Osteoblast (primary cell): ENCODE measurements at regions not wholly inside any gene's neighbourhood (a gene's known extent, or its start where the extent isn't known, plus 50 kb on each side); places are given as distances from the start of the nearest gene placed in this dataset.
"Not testable (repeated sequence)": the region's sequence is repeated elsewhere in the genome, so short reads cannot be mapped to it uniquely, and the experiment has no call there.

Source experiments
- DNase-seq: peaks from one replicate; pipeline ENCODE4 v3.0.0; 2011; ENCODE audit warnings: low spot score, mixed read lengths; ENCODE audit not compliant: insufficient read length; ENCODE audit errors: missing footprints
- H2AFZ ChIP-seq: 2 replicates; pipeline ENCODE4 v1.6.0; 2011; ENCODE audit warnings: mild to moderate bottlenecking, low read length
- H3K27ac ChIP-seq: 2 replicates; pipeline ENCODE4 v1.5.1; 2011; ENCODE audit warnings: mild to moderate bottlenecking, low read depth, low read length, moderate library complexity
- H3K27me3 ChIP-seq: 2 replicates; pipeline ENCODE4 v1.6.0; 2012; ENCODE audit warnings: mild to moderate bottlenecking, control low read depth, inconsistent platforms, low read length, moderate library complexity; ENCODE audit not compliant: insufficient read depth
- H3K36me3 ChIP-seq: 2 replicates; pipeline ENCODE4 v1.5.1; 2011; ENCODE audit warnings: mild to moderate bottlenecking, low read length, control low read depth, moderate library complexity; ENCODE audit not compliant: insufficient read depth
- H3K4me1 ChIP-seq: 2 replicates; pipeline ENCODE4 v1.5.1; 2011; ENCODE audit warnings: mild to moderate bottlenecking, low read length, control low read depth, moderate library complexity; ENCODE audit not compliant: insufficient read depth
- H3K4me2 ChIP-seq: 2 replicates; pipeline ENCODE4 v1.6.0; 2011; ENCODE audit warnings: mild to moderate bottlenecking, low read length; ENCODE audit not compliant: insufficient read depth
- H3K4me3 ChIP-seq: fragments of 200-600 bp; sonication (generic); 3 replicates; pipeline ENCODE4 v1.5.1; 2012; ENCODE audit warnings: mild to moderate bottlenecking, low read length, inconsistent platforms; ENCODE audit not compliant: insufficient read depth
- H3K79me2 ChIP-seq: 2 replicates; pipeline ENCODE4 v1.6.0; 2012; ENCODE audit warnings: mild to moderate bottlenecking, low read length, control low read depth, inconsistent platforms; ENCODE audit not compliant: insufficient read depth
- H3K9me3 ChIP-seq: 2 replicates; pipeline ENCODE4 v1.5.1; 2011; ENCODE audit warnings: low read depth, low read length, control low read depth
- H4K20me1 ChIP-seq: 2 replicates; pipeline ENCODE4 v1.6.0; 2012; ENCODE audit warnings: mild to moderate bottlenecking, low read length, control low read depth; ENCODE audit not compliant: insufficient read depth
- CTCF ChIP-seq: IDR thresholded peaks from 2 replicates; pipeline ENCODE4 v1.5.1; 2011; ENCODE audit warnings: mild to moderate bottlenecking, low read depth, low read length, moderate library complexity; ENCODE audit errors: extremely low read depth

- no peak overlapping the region for H3K4me2 ChIP-seq
- TF ChIP-seq CTCF: no peak
- no peak for DNase-seq
- H2AFZ ChIP-seq: no peak overlapping the region
- H3K4me1 ChIP-seq: no peaks in the 10 kb centered on the region
- no peaks in the 10 kb centered on the region for H3K9me3 ChIP-seq
- no peaks in the 10 kb centered on the region for H4K20me1 ChIP-seq
- H3K4me3 ChIP-seq: no peak overlapping the region
- no peaks in the 10 kb centered on the region for H3K36me3 ChIP-seq
- no peak overlapping the region for H3K27ac ChIP-seq
- no peaks in the 10 kb centered on the region for H3K27me3 ChIP-seq
- H3K79me2 ChIP-seq: no peaks in the 10 kb centered on the region
These were observed 170.5 kb upstream of the RGS17 start for GRCh38 chr6:153301602-153302001.

- H3K4me1 ChIP-seq, H3K27ac ChIP-seq, H3K27me3 ChIP-seq, DNase-seq, H2AFZ ChIP-seq, H3K79me2 ChIP-seq, H4K20me1 ChIP-seq, H3K4me3 ChIP-seq, H3K36me3 ChIP-seq, H3K9me3 ChIP-seq, H3K4me2 ChIP-seq: not testable (repeated sequence)
These were observed 151.4 kb upstream of the RGS17 start for GRCh38 chr6:153282456-153282855.

GRCh38 chr6:153275997-153276396 lies 144.9 kb upstream of the RGS17 start:
- Histone ChIP-seq H3K4me3 (no peak overlapping the region), H3K4me1 (no peaks in the 10 kb centered on the region), H3K36me3 (no peaks in the 10 kb centered on the region), H3K9me3 (no peaks in the 10 kb centered on the region), H3K4me2 (no peak overlapping the region), H4K20me1 (no peaks in the 10 kb centered on the region), H3K27ac (no peak overlapping the region), H3K27me3 (no peaks in the 10 kb centered on the region), H3K79me2 (no peaks in the 10 kb centered on the region), H2AFZ (no peak overlapping the region)
- no peak for DNase-seq
- TF ChIP-seq CTCF: no peak

GRCh38 chr6:153272201-153272980 lies 141.3 kb upstream of the RGS17 start:
- H3K4me1 ChIP-seq: no peaks in the 10 kb centered on the region
- H4K20me1 ChIP-seq: no peaks in the 10 kb centered on the region
- no peak overlapping the region for H2AFZ ChIP-seq
- TF ChIP-seq CTCF: no peak
- H3K36me3 ChIP-seq: no peaks in the 10 kb centered on the region
- no peak overlapping the region for H3K4me2 ChIP-seq
- no peaks in the 10 kb centered on the region for H3K79me2 ChIP-seq
- no peak overlapping the region for H3K27ac ChIP-seq
- no peak for DNase-seq
- no peaks in the 10 kb centered on the region for H3K27me3 ChIP-seq
- no peak overlapping the region for H3K4me3 ChIP-seq
- H3K9me3 ChIP-seq: no peaks in the 10 kb centered on the region
